GM12801 (cell line): ENCODE measurements at regions not wholly inside any gene's neighbourhood (a gene's known extent, or its start where the extent isn't known, plus 50 kb on each side); places are given as distances from the start of the nearest gene placed in this dataset.

Source experiments
- CTCF ChIP-seq: IDR thresholded peaks from one replicate; pipeline ENCODE4 v1.5.1; 2011; ENCODE audit warnings: control low read depth; ENCODE audit not compliant: insufficient read length; ENCODE audit errors: extremely low read depth

GRCh38 chr12:127857661-127858060 lies 409.3 kb upstream of the TMEM132C start:
- TF ChIP-seq CTCF, result no peak

GRCh38 chr12:127860536-127860935 lies 406.4 kb upstream of the TMEM132C start:
- no peak for TF ChIP-seq CTCF

- TF ChIP-seq CTCF, result no peak
These were observed 405.6 kb upstream of the TMEM132C start for GRCh38 chr12:127861406-127861805.

GRCh38 chr12:127873306-127873705 lies 393.7 kb upstream of the TMEM132C start:
- TF ChIP-seq CTCF, result no peak

GRCh38 chr12:127881371-127882140 lies 385.4 kb upstream of the TMEM132C start:
- no peak for TF ChIP-seq CTCF

GRCh38 chr12:127883013-127883412 lies 384.0 kb upstream of the TMEM132C start:
- no peak for TF ChIP-seq CTCF

- TF ChIP-seq CTCF, result no peak
These were observed 380.8 kb upstream of the TMEM132C start for GRCh38 chr12:127885954-127886750.
